HG02571 (cell line): ENCODE measurements at regions not wholly inside any gene's neighbourhood (a gene's known extent, or its start where the extent isn't known, plus 50 kb on each side); places are given as distances from the start of the nearest gene placed in this dataset.

ENCODE experiments used
- ATAC-seq: cut with Tn5 transposase; IDR thresholded peaks from one replicate; pipeline ENCODE4 v1.9.1; 2021; ENCODE audit warnings: mild to moderate bottlenecking, moderate library complexity; ENCODE audit not compliant: unreplicated experiment

GRCh38 chr12:90428881-90429280 is 526.1 kb downstream of the CCER1 start:
- ATAC-seq: no peak

GRCh38 chr12:90428465-90428864 is 526.5 kb downstream of the CCER1 start:
- no peak for ATAC-seq

- ATAC-seq: no peak
These were observed 531.0 kb downstream of the CCER1 start for GRCh38 chr12:90423965-90424364.

- no peak for ATAC-seq
These were observed 544.0 kb downstream of the CCER1 start for GRCh38 chr12:90410962-90411361.

- no peak for ATAC-seq
These were observed 547.1 kb downstream of the CCER1 start for GRCh38 chr12:90407841-90408240.

GRCh38 chr12:90404071-90404470 is 550.9 kb downstream of the CCER1 start:
- no peak for ATAC-seq

GRCh38 chr12:90401185-90401584 is 553.8 kb downstream of the CCER1 start:
- ATAC-seq: no peak

- ATAC-seq: no peak
These were observed 555.6 kb downstream of the CCER1 start for GRCh38 chr12:90399357-90399756.

- no peak for ATAC-seq
These were observed 556.6 kb downstream of the CCER1 start for GRCh38 chr12:90398285-90398836.

- no peak for ATAC-seq
These were observed 558.4 kb downstream of the CCER1 start for GRCh38 chr12:90396556-90396955.

- ATAC-seq: no peak
These were observed 561.3 kb downstream of the CCER1 start for GRCh38 chr12:90393652-90394051.

- ATAC-seq: no peak
These were observed 561.9 kb downstream of the CCER1 start for GRCh38 chr12:90393089-90393488.

GRCh38 chr12:90390947-90391346 is 564.0 kb downstream of the CCER1 start:
- no peak for ATAC-seq

GRCh38 chr12:90368081-90368480 is 586.9 kb downstream of the CCER1 start:
- no peak for ATAC-seq

- no peak for ATAC-seq
These were observed 588.7 kb downstream of the CCER1 start for GRCh38 chr12:90366286-90366685.

- ATAC-seq: no peak
These were observed 594.7 kb downstream of the CCER1 start for GRCh38 chr12:90360300-90360699.

GRCh38 chr12:90355711-90356355 is 599.1 kb downstream of the CCER1 start:
- no peak for ATAC-seq

GRCh38 chr12:90343966-90344365 is 611.0 kb downstream of the CCER1 start:
- no peak for ATAC-seq

- ATAC-seq: no peak
These were observed 612.9 kb downstream of the CCER1 start for GRCh38 chr12:90342081-90342480.

GRCh38 chr12:90339837-90340236 is 615.1 kb downstream of the CCER1 start:
- ATAC-seq: no peak

GRCh38 chr12:90338365-90338764 is 616.6 kb downstream of the CCER1 start:
- ATAC-seq: no peak

- no peak for ATAC-seq
These were observed 618.0 kb downstream of the CCER1 start for GRCh38 chr12:90337018-90337417.

- no peak for ATAC-seq
These were observed 619.4 kb downstream of the CCER1 start for GRCh38 chr12:90335566-90335965.
